A673 (cell line): ENCODE measurements at regions not wholly inside any gene's neighbourhood (a gene's known extent, or its start where the extent isn't known, plus 50 kb on each side); places are given as distances from the start of the nearest gene placed in this dataset.

ENCODE experiments used
- BruUV-seq: library from RNA; stranded (reverse); fragments of 400-500 nt; replicated peaks from 2 replicates; lab custom pipeline; 2021; lab: Mats Ljungman, UMichigan
- CTCF ChIA-PET: fragments of 300-600 bp; sonication (Branson Sonifier 250); formaldehyde crosslinking; loops from one replicate; lab custom pipeline; 2022; ENCODE audit warnings: antibody characterized with exemption; lab: Charles Lee
- POLR2A ChIA-PET: fragments of 300-600 bp; sonication (Branson Sonifier 250); formaldehyde crosslinking; loops from one replicate; lab custom pipeline; 2022; ENCODE audit warnings: antibody characterized with exemption; ENCODE audit not compliant: low non-redundant PET; lab: Charles Lee
- DNase-seq: peaks from one replicate; pipeline ENCODE4 v3.0.0-alpha.2; 2015; ENCODE audit warnings: low spot score
- H3K27ac ChIP-seq: fragments of 200-600 bp; sonication (generic); 2 replicates; pipeline ENCODE4 v1.5.1; 2016; ENCODE audit warnings: mixed run types, low read depth, mild to moderate bottlenecking, mixed read lengths, antibody characterized with exemption, low read length; ENCODE audit not compliant: poor library complexity, severe bottlenecking
- H3K27me3 ChIP-seq: fragments of 200-600 bp; sonication (generic); replicated peaks from 2 replicates; pipeline ENCODE4 v1.6.1; 2017; ENCODE audit warnings: mixed run types, low read depth, mild to moderate bottlenecking, mixed read lengths, antibody characterized with exemption, low read length; ENCODE audit not compliant: insufficient read depth, poor library complexity
- H3K36me3 ChIP-seq: fragments of 200-600 bp; sonication (generic); 2 replicates; pipeline ENCODE4 v1.6.1; 2016; ENCODE audit warnings: mixed run types, mild to moderate bottlenecking, mixed read lengths, antibody characterized with exemption, low read length; ENCODE audit not compliant: insufficient read depth, poor library complexity, severe bottlenecking
- H3K4me1 ChIP-seq: fragments of 200-600 bp; sonication (generic); 2 replicates; pipeline ENCODE4 v1.6.1; 2017; ENCODE audit warnings: mixed run types, mild to moderate bottlenecking, mixed read lengths, antibody characterized with exemption, low read length; ENCODE audit not compliant: insufficient read depth, poor library complexity, severe bottlenecking
- H3K4me3 ChIP-seq: fragments of 200-600 bp; sonication (generic); 2 replicates; pipeline ENCODE4 v1.5.1; 2016; ENCODE audit warnings: low read depth, mixed run types, mild to moderate bottlenecking, mixed read lengths, low read length; ENCODE audit not compliant: poor library complexity, severe bottlenecking
- H3K9me3 ChIP-seq: fragments of 200-600 bp; sonication (generic); 2 replicates; pipeline ENCODE4 v1.6.1; 2016; ENCODE audit warnings: mixed run types, low read depth, mild to moderate bottlenecking, mixed read lengths, antibody characterized with exemption, low read length; ENCODE audit not compliant: poor library complexity, severe bottlenecking
- CTCF ChIP-seq: fragments of 300-800, 200-600 bp; sonication (generic); conservative IDR thresholded peaks from 2 replicates; pipeline ENCODE4 v1.5.1; 2017; ENCODE audit warnings: low read depth, mild to moderate bottlenecking, antibody characterized with exemption, low read length, moderate library complexity, mixed read lengths
- EZH2 ChIP-seq: fragments of 200-600 bp; sonication (generic); IDR thresholded peaks from 2 replicates; pipeline ENCODE4 v1.6.1; 2017; ENCODE audit warnings: borderline replicate concordance, low read depth, mild to moderate bottlenecking, mixed read lengths, antibody characterized with exemption, low read length; ENCODE audit not compliant: poor library complexity, severe bottlenecking
- intact Hi-C: fragments of 100-400 bp; cut with micrococcal nuclease; formaldehyde crosslinking; loops from one replicate; pipeline ENCODE4 v1.10.0; 2022; ENCODE audit not compliant: unreplicated experiment

DNA sequence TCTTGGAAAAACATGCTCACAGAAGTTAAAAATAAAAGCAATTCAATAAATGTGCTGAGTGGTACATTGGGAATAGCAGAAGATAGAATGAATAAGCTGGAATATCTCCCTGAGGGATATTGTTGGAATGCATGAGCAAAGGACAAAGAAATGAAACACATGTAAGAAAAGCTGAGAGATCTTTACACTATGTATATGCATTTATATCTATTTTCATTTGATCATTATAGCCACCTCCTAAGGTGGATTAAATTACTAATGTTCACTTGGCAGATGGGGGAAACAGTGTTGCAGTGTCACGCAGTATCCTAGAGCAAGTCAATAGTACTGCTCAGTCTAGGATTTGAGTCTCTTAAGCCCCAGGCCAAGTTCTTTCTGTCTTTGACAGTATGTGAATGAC is 542.0 kb upstream of the MARCKS start:
- intact Hi-C loops = no loop called here
- ChIA-PET CTCF (no interaction called here), POLR2A (no interaction called here)
- Histone ChIP-seq H3K27me3 (no peaks in the 10 kb centered on the region), H3K4me1 (no peaks in the 10 kb centered on the region), H3K36me3 (no peaks in the 10 kb centered on the region), H3K27ac (no peak overlapping the region), H3K4me3 (no peak overlapping the region), H3K9me3 (no peaks in the 10 kb centered on the region)
- DNase-seq = no peak
- TF ChIP-seq EZH2 = no peak
- TF ChIP-seq CTCF = no peak
- no TSS peak for BruUV-seq

GRCh38 chr6:113315879-113316278 is 541.3 kb upstream of the MARCKS start:
- no peak for TF ChIP-seq EZH2
- no peak for TF ChIP-seq CTCF
- H3K36me3 ChIP-seq = no peaks in the 10 kb centered on the region
- H3K9me3 ChIP-seq = no peaks in the 10 kb centered on the region
- CTCF ChIA-PET = no interaction called here
- no TSS peak for BruUV-seq
- no peak for DNase-seq
- H3K4me1 ChIP-seq = no peaks in the 10 kb centered on the region
- POLR2A ChIA-PET = no interaction called here
- intact Hi-C loops = no loop called here
- H3K4me3 ChIP-seq = no peak overlapping the region
- H3K27ac ChIP-seq = no peak overlapping the region
- H3K27me3 ChIP-seq = no peaks in the 10 kb centered on the region

DNA sequence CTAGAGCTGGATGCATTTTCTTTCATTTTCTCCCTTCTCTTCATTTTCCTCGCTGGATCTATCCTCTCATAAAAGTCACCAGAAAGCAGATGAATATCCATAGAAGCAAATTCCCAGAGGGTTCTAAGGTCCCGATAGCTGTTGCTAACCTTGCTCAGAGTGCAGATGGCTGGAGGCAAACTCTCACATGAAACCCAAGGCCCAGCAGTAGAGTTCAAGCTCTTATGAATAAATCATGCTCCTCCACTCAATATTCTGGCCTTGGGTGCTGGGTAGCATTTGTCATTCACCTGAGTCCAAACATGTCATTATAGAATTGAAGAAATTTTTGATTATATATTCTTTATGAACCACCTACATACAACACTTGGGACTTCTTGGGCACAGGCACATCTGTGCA is 539.7 kb upstream of the MARCKS start:
- no peak for DNase-seq
- H3K4me3 ChIP-seq = no peak overlapping the region
- H3K4me1 ChIP-seq = no peaks in the 10 kb centered on the region
- no peaks in the 10 kb centered on the region for H3K36me3 ChIP-seq
- no peaks in the 10 kb centered on the region for H3K9me3 ChIP-seq
- no peaks in the 10 kb centered on the region for H3K27me3 ChIP-seq
- no peak for TF ChIP-seq EZH2
- TF ChIP-seq CTCF = no peak
- intact Hi-C loops = no loop called here
- POLR2A ChIA-PET = no interaction called here
- no peak overlapping the region for H3K27ac ChIP-seq
- no TSS peak for BruUV-seq
- CTCF ChIA-PET = no interaction called here
